Stimulated activated CD8-positive, alpha-beta memory T cell treated with anti-CD3 and anti-CD28 coated beads, Interleukin-12 subunit alpha, Interleukin-12 subunit beta, amount 100 ng/mL, for 4 hours (primary cell): ENCODE measurements at regions not wholly inside any gene's neighbourhood (a gene's known extent, or its start where the extent isn't known, plus 50 kb on each side); places are given as distances from the start of the nearest gene placed in this dataset.

Source experiments
- DNase-seq: peaks from one replicate; pipeline ENCODE4 v3.0.0-alpha.2; 2020; ENCODE audit warnings: low read depth

GRCh38 chr20:51158226-51158625 lies 135.3 kb upstream of the KCNG1 start:
- DNase-seq: no peak

GRCh38 chr20:51156041-51156982 lies 133.4 kb upstream of the KCNG1 start:
- DNase-seq: no peak

- DNase-seq: no peak
These were observed 132.1 kb upstream of the KCNG1 start for GRCh38 chr20:51154708-51155690.

GRCh38 chr20:51153867-51154707 lies 131.2 kb upstream of the KCNG1 start:
- DNase-seq: no peak

- DNase-seq: no peak
These were observed 126.0 kb upstream of the KCNG1 start for GRCh38 chr20:51148941-51149340.

- no peak for DNase-seq
These were observed 121.6 kb upstream of the KCNG1 start for GRCh38 chr20:51144476-51144875.

DNA sequence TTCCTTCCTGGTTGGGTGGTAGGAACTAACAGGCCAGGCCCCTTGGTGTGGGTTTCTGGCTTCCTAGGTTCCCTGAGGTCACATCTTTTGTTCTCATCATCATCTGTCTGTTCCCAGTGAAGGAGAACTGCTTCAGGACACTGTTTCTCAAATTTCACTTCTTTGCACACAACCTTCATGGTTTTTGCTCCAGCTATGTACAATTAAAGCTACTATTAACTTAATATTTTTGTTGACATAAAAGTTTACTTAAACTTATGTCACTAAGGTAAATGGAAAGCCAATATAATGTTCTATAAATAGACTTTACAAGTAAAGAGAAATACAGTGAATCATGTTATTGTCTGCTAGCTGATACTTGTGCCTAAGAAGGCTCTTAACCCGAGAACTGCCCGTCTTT lies 120.7 kb upstream of the KCNG1 start:
- DNase-seq: no peak

GRCh38 chr20:51142448-51142847 lies 119.5 kb upstream of the KCNG1 start:
- no peak for DNase-seq

GRCh38 chr20:51140671-51141070 lies 117.8 kb upstream of the KCNG1 start:
- DNase-seq: no peak

DNA sequence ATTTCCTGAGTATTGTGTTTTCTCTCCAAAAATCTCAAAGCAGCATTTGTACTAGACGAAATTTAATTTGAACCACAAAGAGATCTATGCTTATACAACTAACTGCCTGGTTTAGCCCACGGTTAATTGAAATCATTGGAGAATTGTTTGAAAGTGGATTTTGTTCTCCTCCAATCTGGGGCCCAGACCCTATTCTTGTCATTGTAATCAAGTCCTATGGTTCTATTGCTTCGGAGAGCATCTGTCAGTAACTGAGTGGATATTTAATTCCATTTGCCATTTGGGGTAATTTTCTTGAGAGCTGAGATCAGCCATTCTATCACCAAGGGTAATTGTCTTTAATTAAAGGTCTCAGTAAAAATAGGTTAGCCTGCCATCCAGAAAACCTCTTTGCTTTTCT lies 117.0 kb upstream of the KCNG1 start:
- no peak for DNase-seq

GRCh38 chr20:51138576-51138975 lies 115.7 kb upstream of the KCNG1 start:
- no peak for DNase-seq

DNA sequence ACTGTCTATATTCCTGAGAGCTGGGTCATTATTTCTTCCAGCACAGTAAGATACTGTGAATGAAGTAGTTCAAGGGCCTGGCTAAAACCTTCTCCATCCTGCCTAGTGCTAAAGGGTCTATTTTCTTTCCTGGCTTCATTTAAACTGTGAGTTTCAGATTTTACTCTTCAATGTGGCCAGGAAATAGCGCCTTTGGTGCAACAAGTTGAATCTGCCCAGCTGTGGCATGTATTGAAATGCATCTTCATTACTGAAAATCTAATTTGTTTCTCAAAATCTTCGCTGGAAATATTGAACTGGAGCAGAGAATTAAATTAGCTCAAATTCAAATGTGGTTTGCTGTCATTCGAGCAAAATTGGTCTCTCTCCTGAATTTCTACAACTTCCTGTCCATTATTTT lies 114.6 kb upstream of the KCNG1 start:
- DNase-seq: no peak

DNA sequence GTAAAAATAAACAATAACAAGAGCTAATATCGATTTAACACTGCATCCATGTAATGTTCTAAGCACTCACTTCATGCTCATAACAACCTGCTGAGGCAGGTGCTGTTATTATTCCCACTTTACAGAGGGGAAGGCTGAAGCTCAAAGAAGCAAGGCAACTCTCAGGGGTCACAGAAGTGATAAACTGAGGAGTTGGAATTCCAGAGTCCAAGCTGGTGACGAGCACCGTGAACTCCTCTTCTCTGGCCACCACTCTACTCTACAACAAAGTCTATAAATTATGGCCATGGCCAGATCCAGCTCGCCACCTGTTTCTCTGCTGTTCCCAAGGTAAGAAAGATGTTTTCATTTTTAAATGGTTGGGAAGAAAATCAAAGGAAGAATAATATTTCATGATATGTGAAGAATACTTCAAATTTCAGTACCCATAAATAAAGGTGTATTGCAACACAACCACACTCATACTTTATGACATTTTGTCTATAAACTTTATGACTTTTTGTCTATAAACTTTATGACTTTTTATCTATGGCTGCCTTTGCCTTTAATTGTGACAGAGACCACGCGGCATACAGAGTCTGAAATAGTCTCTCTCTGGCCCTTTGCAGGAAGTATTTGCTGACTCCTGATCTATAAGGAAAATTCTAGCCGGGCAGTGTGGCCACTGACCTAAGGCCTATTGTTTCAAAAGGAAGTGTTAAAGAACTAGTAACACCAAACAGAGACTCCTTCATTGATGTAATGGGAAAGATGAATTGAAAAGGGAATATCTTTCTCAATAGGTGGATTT lies 113.2 kb upstream of the KCNG1 start:
- DNase-seq: no peak

GRCh38 chr20:51134405-51134804 lies 111.5 kb upstream of the KCNG1 start:
- DNase-seq: no peak

DNA sequence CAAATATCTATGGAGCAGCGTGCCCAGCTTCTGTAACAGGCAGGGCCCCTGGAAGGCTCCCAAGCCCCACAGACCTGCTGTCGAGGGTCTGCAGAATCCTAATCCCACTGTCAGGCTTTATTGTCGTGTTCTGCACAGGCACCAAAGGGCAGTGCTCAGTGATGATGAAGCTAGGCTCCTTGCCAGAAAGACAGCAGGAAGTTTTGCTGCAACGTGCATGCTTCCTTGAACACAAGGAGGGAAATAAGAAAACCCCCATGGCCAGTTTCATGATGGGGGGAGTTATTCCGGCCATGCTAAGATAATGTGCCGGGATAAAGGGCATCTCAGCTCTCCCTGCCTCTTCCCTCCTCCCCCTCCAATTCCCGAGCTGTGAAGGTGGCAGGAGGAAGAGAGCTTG lies 109.4 kb upstream of the KCNG1 start:
- no peak for DNase-seq

DNA sequence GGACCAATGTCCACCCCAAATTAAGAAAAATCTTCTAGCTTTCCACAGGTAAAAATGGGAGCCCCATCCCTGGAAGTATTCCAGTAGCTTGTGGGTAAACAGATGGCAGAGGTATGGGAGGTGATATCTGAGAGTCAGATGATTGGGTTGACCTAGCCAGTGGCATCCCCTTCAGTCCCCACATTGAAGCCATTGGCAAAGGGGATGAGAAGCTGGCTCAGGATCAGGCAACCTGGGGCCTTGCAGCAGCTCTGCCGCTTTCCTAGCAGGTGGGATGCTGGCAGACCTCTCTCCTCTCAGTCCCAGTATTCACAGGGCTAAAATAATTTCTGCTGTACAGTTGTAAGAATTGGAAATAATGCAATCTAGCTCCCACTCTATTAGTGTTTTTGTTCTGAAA lies 108.9 kb upstream of the KCNG1 start:
- no peak for DNase-seq

- no peak for DNase-seq
These were observed 106.4 kb upstream of the KCNG1 start for GRCh38 chr20:51129147-51129776.

GRCh38 chr20:51128198-51128597 lies 105.3 kb upstream of the KCNG1 start:
- DNase-seq: no peak

GRCh38 chr20:51127713-51128112 lies 104.8 kb upstream of the KCNG1 start:
- no peak for DNase-seq

DNA sequence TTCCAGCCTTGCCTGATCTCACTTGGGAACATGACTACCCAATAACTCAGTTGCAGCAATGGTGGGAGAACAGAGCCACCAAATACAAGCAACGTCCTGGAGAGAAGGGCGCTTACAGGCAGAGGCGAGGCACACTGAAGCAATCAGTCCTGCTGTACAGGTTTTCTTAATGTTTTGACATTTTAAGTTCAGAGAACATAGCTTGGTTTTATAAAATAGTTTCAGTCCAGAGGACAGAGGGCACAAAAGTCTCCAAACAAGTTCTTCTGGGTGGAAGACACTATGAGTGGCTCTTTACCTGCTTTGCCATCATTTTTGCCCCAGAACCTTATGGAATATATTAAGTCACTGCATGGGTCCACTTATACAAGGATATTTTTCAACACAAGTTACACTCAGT lies 103.4 kb upstream of the KCNG1 start:
- no peak for DNase-seq

DNA sequence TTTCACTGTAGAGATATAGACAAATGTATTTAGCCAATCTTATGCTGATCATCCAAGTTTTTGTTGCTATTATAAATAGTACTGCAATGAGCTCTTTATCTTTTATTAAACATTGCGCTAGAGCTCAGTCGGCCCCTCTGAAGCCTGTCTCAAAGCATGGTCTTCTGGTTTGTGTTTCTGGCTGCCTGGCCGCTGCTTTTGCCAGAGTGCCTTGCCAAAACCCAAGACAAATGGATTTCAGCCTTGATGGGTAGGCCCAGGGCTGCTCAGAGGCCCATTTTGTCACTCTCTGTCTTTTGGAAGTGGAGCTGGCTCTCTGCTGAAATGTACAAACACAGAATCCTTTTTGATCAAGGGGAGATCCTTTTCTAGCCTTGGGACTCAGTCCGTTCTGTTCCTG lies 102.9 kb upstream of the KCNG1 start:
- no peak for DNase-seq
